ENCODE measurements at regions not wholly inside any gene's neighbourhood (a gene's known extent, or its start where the extent isn't known, plus 50 kb on each side); places are given as distances from the start of the nearest gene placed in this dataset.
"Not testable (repeated sequence)": the region's sequence is repeated elsewhere in the genome, so short reads cannot be mapped to it uniquely, and the experiment has no call there.

- no peak for DNase-seq (ENCODE audit: low read depth)
These were observed 556.4 kb upstream of the CCDC54 start for GRCh38 chr3:106820726-106821362.

GRCh38 chr3:106821801-106822200 lies 555.4 kb upstream of the CCDC54 start:
- no peak for DNase-seq (ENCODE audit: low read depth)

- DNase-seq (ENCODE audit: low read depth): no peak
These were observed 555.0 kb upstream of the CCDC54 start for GRCh38 chr3:106822204-106822603.

GRCh38 chr3:106823701-106824100 lies 553.5 kb upstream of the CCDC54 start:
- no peak for DNase-seq (ENCODE audit: low read depth)

- DNase-seq (ENCODE audit: low read depth): peak; percentile 27
These were observed 552.4 kb upstream of the CCDC54 start for GRCh38 chr3:106824856-106825255.

- DNase-seq (ENCODE audit: low read depth): peak; percentile 65
These were observed 551.2 kb upstream of the CCDC54 start for GRCh38 chr3:106825962-106826605.

GRCh38 chr3:106826791-106827311 lies 550.4 kb upstream of the CCDC54 start:
- DNase-seq (ENCODE audit: low read depth): no peak

- no peak for DNase-seq (ENCODE audit: low read depth)
These were observed 549.6 kb upstream of the CCDC54 start for GRCh38 chr3:106827515-106828213.

- DNase-seq (ENCODE audit: low read depth): no peak
These were observed 548.0 kb upstream of the CCDC54 start for GRCh38 chr3:106829206-106829605.

GRCh38 chr3:106830334-106830733 lies 546.9 kb upstream of the CCDC54 start:
- DNase-seq (ENCODE audit: low read depth): no peak

- DNase-seq (ENCODE audit: low read depth): no peak
These were observed 540.3 kb upstream of the CCDC54 start for GRCh38 chr3:106836906-106837305.

GRCh38 chr3:106837616-106838015 lies 539.6 kb upstream of the CCDC54 start:
- no peak for DNase-seq (ENCODE audit: low read depth)

- no peak for DNase-seq (ENCODE audit: low read depth)
These were observed 537.5 kb upstream of the CCDC54 start for GRCh38 chr3:106839576-106840280.

GRCh38 chr3:106840319-106840718 lies 536.9 kb upstream of the CCDC54 start:
- DNase-seq (ENCODE audit: low read depth): no peak

- DNase-seq (ENCODE audit: low read depth): no peak
These were observed 535.1 kb upstream of the CCDC54 start for GRCh38 chr3:106842151-106842550.

GRCh38 chr3:106844638-106845037 lies 532.6 kb upstream of the CCDC54 start:
- DNase-seq (ENCODE audit: low read depth): no peak

GRCh38 chr3:106848099-106848498 lies 529.1 kb upstream of the CCDC54 start:
- no peak for DNase-seq (ENCODE audit: low read depth)

GRCh38 chr3:106850437-106850836 lies 526.8 kb upstream of the CCDC54 start:
- no peak for DNase-seq (ENCODE audit: low read depth)

- not testable (repeated sequence) for DNase-seq (ENCODE audit: low read depth)
These were observed 518.9 kb upstream of the CCDC54 start for GRCh38 chr3:106858321-106858720.

GRCh38 chr3:106860182-106860581 lies 517.1 kb upstream of the CCDC54 start:
- DNase-seq (ENCODE audit: low read depth): no peak

GRCh38 chr3:106862067-106862466 lies 515.2 kb upstream of the CCDC54 start:
- peak; percentile 22 for DNase-seq (ENCODE audit: low read depth)

GRCh38 chr3:106877627-106878026 lies 499.6 kb upstream of the CCDC54 start:
- no peak for DNase-seq (ENCODE audit: low read depth)
